ENCODE measurements at regions not wholly inside any gene's neighbourhood (a gene's known extent, or its start where the extent isn't known, plus 50 kb on each side); places are given as distances from the start of the nearest gene placed in this dataset.

GRCh38 chr2:133811409-133812125 is 243.3 kb upstream of the NCKAP5 start:
- no peak overlapping the region for H3K4me3 ChIP-seq (replicated peaks; ENCODE audit: low read depth, low read length)
- no peak for TF ChIP-seq CTCF (IDR thresholded peaks at IDR 0.05; ENCODE audit: low read depth, low read length, missing control alignments)

DNA sequence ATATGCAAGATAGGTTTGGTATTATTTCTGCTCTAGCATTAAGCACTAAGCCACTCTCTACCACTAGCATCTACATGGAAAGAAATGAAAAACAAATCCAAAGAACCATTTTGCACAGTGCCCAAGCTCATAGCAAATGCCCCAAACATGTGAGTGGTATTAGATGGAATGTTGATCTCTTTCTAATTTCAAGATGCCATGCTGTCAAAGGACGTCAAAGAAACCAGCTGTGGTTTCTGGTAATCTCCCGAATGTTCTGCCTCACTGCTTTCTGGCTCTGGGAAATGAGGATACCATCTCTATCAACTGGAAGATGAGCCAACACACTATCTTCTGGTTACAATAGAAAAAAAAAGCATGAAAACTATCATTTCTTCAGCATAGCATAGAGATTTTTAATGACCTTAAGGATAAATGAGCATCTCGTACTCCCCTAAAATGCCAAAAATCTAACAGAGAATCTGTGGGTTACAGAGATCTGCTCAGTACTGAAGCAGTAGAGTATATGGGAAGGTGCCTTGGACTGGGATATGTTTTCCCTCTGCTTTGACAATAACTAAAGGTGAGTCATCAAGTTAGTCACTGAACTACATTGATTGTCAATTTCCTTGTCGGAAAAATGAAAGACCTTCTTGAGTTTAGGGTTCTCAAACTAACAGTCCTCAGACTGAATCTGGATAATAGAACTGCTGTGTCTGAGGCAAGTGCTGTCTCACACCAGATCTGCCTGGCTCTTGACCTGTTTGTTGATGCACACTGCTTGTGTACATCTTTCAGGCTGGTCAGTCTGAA is 244.8 kb upstream of the NCKAP5 start:
- TF ChIP-seq CTCF (IDR thresholded peaks at IDR 0.05; ENCODE audit: low read depth, low read length, missing control alignments) = no peak
- DNase-seq (ENCODE audit: extremely low read depth, low read depth) = no peak
- no peak overlapping the region for H3K4me3 ChIP-seq (replicated peaks; ENCODE audit: low read depth, low read length)

More at GRCh38 chr2:133811409-133812125, 243.3 kb upstream of the NCKAP5 start:
- no peak for DNase-seq (ENCODE audit: extremely low read depth, low read depth)

- no peak for TF ChIP-seq CTCF (IDR thresholded peaks at IDR 0.05; ENCODE audit: low read depth, low read length, missing control alignments)
- no peak for DNase-seq (ENCODE audit: extremely low read depth, low read depth)
These were observed 246.6 kb upstream of the NCKAP5 start for GRCh38 chr2:133814890-133815289.

DNA sequence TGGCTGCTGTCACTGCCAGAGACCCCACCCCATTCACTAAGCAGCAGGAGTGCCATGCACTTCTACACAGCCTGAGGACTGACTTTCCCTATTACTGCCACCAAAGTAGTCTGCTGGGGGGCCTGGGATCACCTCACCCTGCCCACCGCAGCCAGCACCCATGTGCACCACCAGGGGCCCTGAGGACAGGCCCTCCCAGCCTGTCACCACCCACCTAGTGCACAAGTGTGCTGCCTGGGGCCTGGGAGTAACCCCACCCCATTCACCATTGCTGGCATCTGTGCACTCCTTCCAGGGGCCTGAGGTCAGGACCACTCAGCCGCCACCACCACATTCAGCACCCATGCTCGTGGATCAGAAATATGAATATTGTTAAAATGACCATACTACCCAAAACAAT is 247.8 kb upstream of the NCKAP5 start:
- no peak for TF ChIP-seq CTCF (IDR thresholded peaks at IDR 0.05; ENCODE audit: low read depth, low read length, missing control alignments)
- no peak overlapping the region for H3K4me3 ChIP-seq (replicated peaks; ENCODE audit: low read depth, low read length)
- DNase-seq (ENCODE audit: extremely low read depth, low read depth) = no peak

More at GRCh38 chr2:133814890-133815289, 246.6 kb upstream of the NCKAP5 start:
- H3K4me3 ChIP-seq (replicated peaks; ENCODE audit: low read depth, low read length) = no peak overlapping the region

- H3K4me3 ChIP-seq (replicated peaks; ENCODE audit: low read depth, low read length) = no peak overlapping the region
- DNase-seq (ENCODE audit: extremely low read depth, low read depth) = peak; percentile 65
- no peak for TF ChIP-seq CTCF (IDR thresholded peaks at IDR 0.05; ENCODE audit: low read depth, low read length, missing control alignments)
These were observed 249.7 kb upstream of the NCKAP5 start for GRCh38 chr2:133817680-133818566.

GRCh38 chr2:133818661-133819060 is 250.4 kb upstream of the NCKAP5 start:
- H3K4me3 ChIP-seq (replicated peaks; ENCODE audit: low read depth, low read length) = no peak overlapping the region
- no peak for DNase-seq (ENCODE audit: extremely low read depth, low read depth)
- no peak for TF ChIP-seq CTCF (IDR thresholded peaks at IDR 0.05; ENCODE audit: low read depth, low read length, missing control alignments)

Measured in HFF-Myc (cell line).